ENCODE measurements at regions not wholly inside any gene's neighbourhood (a gene's known extent, or its start where the extent isn't known, plus 50 kb on each side); places are given as distances from the start of the nearest gene placed in this dataset.
"Not testable (repeated sequence)": the region's sequence is repeated elsewhere in the genome, so short reads cannot be mapped to it uniquely, and the experiment has no call there.

GRCh38 chr18:8935346-8935745 is 167.2 kb upstream of the NDUFV2 start:
- TF ChIP-seq EP300 (IDR thresholded peaks at IDR 0.05), result not testable (repeated sequence)
- TF ChIP-seq, protein P1, sequence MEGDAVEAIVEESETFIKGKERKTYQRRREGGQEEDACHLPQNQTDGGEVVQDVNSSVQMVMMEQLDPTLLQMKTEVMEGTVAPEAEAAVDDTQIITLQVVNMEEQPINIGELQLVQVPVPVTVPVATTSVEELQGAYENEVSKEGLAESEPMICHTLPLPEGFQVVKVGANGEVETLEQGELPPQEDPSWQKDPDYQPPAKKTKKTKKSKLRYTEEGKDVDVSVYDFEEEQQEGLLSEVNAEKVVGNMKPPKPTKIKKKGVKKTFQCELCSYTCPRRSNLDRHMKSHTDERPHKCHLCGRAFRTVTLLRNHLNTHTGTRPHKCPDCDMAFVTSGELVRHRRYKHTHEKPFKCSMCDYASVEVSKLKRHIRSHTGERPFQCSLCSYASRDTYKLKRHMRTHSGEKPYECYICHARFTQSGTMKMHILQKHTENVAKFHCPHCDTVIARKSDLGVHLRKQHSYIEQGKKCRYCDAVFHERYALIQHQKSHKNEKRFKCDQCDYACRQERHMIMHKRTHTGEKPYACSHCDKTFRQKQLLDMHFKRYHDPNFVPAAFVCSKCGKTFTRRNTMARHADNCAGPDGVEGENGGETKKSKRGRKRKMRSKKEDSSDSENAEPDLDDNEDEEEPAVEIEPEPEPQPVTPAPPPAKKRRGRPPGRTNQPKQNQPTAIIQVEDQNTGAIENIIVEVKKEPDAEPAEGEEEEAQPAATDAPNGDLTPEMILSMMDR (IDR thresholded peaks at IDR 0.05), result not testable (repeated sequence)
